ENCODE measurements at regions not wholly inside any gene's neighbourhood (a gene's known extent, or its start where the extent isn't known, plus 50 kb on each side); places are given as distances from the start of the nearest gene placed in this dataset.

DNA sequence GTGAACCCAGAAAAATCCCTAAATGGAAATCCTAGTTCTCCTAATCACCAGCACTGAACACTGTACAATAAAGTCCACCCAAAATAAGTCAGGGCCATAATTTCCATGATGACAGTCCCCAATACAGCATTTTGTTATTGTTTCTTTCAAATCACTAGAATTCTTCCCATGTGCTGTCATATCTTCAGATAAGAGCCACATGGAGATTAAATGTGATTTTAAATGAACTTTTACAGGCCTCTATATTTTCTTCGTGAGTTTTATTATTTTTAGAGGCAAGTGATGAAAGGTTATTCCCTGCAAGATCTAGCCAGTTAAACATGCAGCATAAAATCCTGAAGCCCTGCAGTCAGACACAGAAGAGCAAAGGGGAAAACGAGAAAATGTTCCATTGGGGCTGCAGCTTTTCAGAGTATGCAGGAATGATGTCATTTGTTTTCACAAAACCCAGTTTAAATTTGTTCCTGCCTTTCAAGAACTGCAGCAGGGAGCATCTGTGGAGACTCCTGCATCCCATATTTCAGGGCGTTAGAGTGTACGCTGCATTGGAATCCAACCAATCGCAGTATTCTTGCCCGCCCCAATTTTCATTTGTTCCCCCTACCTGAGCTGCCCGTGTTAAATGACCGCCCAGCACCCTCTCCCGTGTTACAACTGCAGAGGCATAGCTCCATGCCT, 167.2 kb upstream of the KLF12 start:
- no peak overlapping the region for H3K4me3 ChIP-seq (ENCODE audit: control insufficient read depth, low read depth, low read length)
- TF ChIP-seq, protein P1, sequence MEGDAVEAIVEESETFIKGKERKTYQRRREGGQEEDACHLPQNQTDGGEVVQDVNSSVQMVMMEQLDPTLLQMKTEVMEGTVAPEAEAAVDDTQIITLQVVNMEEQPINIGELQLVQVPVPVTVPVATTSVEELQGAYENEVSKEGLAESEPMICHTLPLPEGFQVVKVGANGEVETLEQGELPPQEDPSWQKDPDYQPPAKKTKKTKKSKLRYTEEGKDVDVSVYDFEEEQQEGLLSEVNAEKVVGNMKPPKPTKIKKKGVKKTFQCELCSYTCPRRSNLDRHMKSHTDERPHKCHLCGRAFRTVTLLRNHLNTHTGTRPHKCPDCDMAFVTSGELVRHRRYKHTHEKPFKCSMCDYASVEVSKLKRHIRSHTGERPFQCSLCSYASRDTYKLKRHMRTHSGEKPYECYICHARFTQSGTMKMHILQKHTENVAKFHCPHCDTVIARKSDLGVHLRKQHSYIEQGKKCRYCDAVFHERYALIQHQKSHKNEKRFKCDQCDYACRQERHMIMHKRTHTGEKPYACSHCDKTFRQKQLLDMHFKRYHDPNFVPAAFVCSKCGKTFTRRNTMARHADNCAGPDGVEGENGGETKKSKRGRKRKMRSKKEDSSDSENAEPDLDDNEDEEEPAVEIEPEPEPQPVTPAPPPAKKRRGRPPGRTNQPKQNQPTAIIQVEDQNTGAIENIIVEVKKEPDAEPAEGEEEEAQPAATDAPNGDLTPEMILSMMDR (IDR thresholded peaks at IDR 0.05; ENCODE audit: control insufficient read depth, insufficient read depth, low read depth, low read length, missing control alignments): no peak
- DNase-seq (ENCODE audit: low read depth): no peak

DNA sequence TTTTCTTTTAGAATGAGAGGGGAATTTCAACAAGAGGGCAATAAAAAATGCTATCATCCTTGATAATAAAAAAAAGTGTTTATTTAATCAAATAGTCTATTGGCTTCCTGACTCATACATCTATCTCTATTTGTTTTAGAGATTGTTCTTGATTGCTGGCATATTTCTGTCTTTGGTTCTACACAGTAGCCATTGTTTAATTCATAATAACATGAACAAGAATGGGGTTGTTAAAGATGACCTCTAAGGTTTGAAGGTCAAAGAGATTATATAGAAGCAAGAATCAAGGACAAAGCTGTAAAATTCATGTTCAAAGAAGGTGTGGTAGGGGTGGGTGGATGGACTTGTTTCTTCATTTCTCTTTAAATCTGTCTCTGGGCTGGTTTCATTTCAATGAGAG, 166.0 kb upstream of the KLF12 start:
- H3K4me3 ChIP-seq (ENCODE audit: control insufficient read depth, low read depth, low read length): no peak overlapping the region
- TF ChIP-seq, protein P1 (IDR thresholded peaks at IDR 0.05; ENCODE audit: control insufficient read depth, insufficient read depth, low read depth, low read length, missing control alignments): no peak
- no peak for DNase-seq (ENCODE audit: low read depth)

DNA sequence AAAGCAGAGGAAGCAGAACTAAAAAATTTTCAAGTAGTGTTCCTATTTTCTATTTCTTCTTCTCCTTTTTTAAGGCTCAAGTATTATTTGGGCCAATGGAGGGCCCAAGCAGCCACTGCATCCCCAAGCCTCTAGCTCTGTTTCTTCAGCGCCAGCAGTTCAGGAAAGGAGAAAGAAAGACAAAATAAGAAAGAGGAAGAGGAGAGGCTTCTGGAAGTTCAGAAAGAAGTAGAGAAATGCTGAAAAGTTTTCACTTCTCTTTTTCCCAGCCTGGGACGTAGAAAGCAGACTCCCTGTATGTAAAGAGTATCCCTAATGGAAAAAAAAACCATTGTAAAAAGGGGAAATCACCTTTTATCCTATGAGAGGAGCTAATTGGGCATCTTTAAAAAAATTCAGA, 165.5 kb upstream of the KLF12 start:
- no peak overlapping the region for H3K4me3 ChIP-seq (ENCODE audit: control insufficient read depth, low read depth, low read length)
- DNase-seq (ENCODE audit: low read depth): no peak
- TF ChIP-seq, protein P1 (IDR thresholded peaks at IDR 0.05; ENCODE audit: control insufficient read depth, insufficient read depth, low read depth, low read length, missing control alignments): no peak

DNA sequence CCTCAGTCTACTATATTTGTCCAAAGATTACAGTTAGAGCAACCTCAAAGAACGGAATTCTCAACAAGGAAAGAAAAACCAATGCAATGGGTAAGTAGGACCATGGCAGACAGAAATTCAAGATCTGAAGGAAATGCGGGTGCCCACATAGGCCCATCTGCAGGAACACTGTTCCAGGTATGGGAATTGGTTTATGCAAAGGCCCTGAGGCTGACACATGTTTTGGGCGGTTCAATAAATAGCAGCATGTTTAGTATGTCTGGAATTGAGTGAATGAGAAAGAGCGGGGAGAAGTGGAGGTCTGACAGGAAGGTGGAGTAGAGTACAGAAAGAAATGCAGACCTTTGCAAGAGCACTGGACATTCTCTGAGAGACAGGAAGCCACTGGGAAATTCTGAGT, 164.7 kb upstream of the KLF12 start:
- no peak overlapping the region for H3K4me3 ChIP-seq (ENCODE audit: control insufficient read depth, low read depth, low read length)
- TF ChIP-seq, protein P1 (IDR thresholded peaks at IDR 0.05; ENCODE audit: control insufficient read depth, insufficient read depth, low read depth, low read length, missing control alignments): no peak
- DNase-seq (ENCODE audit: low read depth): no peak

DNA sequence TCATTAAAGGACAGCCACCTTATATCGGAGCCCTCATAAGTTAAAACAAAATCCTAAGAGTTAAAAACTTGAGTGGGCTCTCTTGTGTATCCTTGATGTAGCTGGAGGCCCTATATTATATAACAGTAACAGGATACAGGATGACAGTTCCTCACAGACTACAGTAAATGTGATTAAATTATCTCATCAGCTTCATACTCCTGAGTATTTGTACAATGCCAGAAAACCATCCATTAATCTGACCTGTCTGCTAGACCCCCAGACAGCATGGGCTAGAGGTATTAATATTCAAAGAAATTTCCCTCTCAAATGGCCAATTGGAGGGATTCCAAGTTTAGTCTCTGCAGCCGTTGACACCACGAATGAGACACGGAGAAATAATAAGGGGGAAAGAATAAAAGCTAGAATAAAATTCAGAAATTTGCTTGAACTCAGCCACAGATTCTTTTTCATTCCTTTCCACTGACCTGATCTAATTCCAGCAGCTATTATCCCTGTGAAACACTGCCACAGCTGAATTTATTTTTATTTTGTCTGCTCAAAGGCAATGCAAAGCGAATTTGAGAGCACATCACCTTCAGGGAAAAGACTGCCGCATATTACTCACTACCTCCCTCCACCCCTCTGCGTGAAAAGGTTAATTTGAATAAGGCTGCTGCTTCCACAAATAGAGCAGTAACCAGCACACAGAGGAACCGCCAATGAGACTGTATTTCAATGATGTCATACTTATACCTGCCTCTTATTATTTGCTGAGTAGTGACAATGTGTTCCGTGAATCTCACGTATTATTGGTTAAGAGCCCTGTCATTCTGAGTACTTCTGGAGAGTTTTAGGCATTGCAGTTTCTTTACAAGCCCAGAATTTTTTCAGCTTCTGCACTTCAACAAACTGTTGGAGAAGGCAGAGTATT, 155.9 kb upstream of the KLF12 start:
- H3K4me3 ChIP-seq (ENCODE audit: control insufficient read depth, low read depth, low read length): no peak overlapping the region; the same call in 1 of the 2 replicates
- TF ChIP-seq, protein P1 (IDR thresholded peaks at IDR 0.05; ENCODE audit: control insufficient read depth, insufficient read depth, low read depth, low read length, missing control alignments): no peak
- DNase-seq (ENCODE audit: low read depth): peak; percentile 79

DNA sequence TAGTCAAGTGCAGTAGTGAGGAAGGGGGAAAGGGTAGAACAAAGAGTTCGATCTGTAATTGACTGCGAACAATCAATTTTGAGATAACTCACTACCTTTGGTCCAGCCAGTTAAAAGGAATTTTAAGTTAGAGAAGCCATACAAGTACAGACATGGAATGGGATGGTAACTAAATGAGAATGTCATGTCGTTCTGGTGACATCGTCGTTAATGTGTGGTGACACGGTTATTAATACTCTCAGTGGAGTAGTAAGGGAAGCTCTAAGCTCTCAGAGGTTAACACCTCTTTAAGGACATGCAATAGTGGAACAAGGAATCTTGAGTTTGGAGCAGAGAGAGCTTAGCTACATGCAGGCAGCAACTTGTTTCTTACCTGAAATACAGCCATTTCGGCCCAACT, 154.9 kb upstream of the KLF12 start:
- DNase-seq (ENCODE audit: low read depth): no peak
- H3K4me3 ChIP-seq (ENCODE audit: control insufficient read depth, low read depth, low read length): no peak overlapping the region

More for the DNA sequence above, 154.9 kb upstream of the KLF12 start:
- TF ChIP-seq, protein P1 (IDR thresholded peaks at IDR 0.05; ENCODE audit: control insufficient read depth, insufficient read depth, low read depth, low read length, missing control alignments): no peak
